ENCODE measurements at regions not wholly inside any gene's neighbourhood (a gene's known extent, or its start where the extent isn't known, plus 50 kb on each side); places are given as distances from the start of the nearest gene placed in this dataset.
"Not testable (repeated sequence)": the region's sequence is repeated elsewhere in the genome, so short reads cannot be mapped to it uniquely, and the experiment has no call there.

DNA sequence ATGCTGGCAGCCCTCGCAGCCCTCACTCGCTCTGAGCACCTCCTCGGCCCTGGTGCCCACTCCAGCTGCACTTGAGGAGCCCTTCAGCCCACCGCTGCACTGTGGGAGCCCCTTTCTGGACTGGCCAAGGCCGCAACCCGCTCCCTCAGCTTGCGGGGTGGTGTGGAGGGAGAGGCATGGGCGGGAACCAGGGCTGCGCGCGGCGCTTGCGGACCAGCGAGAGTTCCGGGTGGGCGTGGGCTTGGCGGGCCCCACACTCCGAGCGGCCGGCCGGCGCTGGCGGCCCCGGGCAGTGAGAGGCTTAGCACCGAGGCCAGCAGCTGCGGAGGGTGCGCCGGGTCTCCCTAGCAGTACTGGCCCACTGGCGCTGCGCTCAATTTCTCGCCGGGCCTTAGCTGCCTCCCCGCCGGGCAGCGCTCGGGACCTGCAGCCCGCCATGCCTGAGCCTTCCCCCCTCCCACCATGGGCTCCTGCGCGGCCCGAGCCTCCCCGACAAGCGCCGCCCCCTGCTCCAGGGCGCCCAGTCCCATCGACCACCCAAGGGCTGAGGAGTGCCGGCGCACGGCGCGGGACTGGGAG, 283.7 kb upstream of the TMEM132C start:
- H3K79me2 ChIP-seq (replicated peaks; ENCODE audit: insufficient read depth); H2AFZ ChIP-seq; H3K27ac Mint-ChIP-seq; H3K4me3 Mint-ChIP-seq; H3K27me3 Mint-ChIP-seq (ENCODE audit: insufficient read depth, low read depth, poor library complexity); H3K4me1 Mint-ChIP-seq; ATAC-seq; H3F3A ChIP-seq (replicated peaks; ENCODE audit: low read depth); H4K20me1 ChIP-seq (replicated peaks; ENCODE audit: insufficient read depth); H3K4me3 ChIP-seq; H3K27me3 ChIP-seq (ENCODE audit: insufficient read depth); H3K27ac ChIP-seq (ENCODE audit: low read depth); H3K9me2 ChIP-seq (ENCODE audit: insufficient read depth); DNase-seq (ENCODE audit: low spot score); H3K4me2 ChIP-seq; H3K36me3 ChIP-seq (ENCODE audit: insufficient read depth); H3K4me1 ChIP-seq (ENCODE audit: insufficient read depth): not testable (repeated sequence)
- H3K9me3 Mint-ChIP-seq = peaks cover 95% of the 10 kb centered on the region
- H3K36me3 Mint-ChIP-seq (ENCODE audit: low read depth) = peaks cover 60% of the 10 kb centered on the region

DNA sequence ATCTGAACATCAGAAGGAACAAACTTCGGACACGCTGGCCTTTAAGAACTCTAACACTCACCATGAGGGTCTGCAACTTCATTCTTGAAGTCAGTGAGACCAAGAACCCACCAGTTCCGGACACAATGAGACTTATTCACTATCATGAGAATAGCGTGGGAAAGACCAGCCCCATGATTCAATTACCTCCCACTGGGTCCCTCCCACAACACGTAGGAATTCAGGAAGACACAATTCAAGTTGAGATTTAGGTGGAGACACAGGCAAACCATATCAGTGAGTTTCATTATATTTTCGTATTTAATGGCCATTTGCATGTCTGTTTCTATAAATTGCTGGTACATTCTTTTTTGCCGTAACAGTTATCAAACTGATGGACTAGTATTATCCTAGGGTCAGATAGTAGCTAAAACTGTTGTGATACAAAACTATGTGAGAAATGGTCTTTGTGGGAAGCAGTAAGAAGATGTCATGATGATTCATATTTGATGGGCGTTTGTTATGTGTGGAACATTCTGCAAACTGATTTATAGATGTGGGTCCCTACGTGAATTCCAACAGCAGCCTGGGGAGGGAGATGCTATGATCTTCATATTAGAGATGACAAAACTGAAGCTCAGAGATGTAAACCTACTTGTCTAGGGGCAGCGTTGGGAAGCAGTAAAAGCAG, 282.4 kb upstream of the TMEM132C start:
- Mint-ChIP-seq H3K4me1 (no peaks in the 10 kb centered on the region), H3K36me3 (ENCODE audit: low read depth) (peaks cover 56% of the 10 kb centered on the region), H3K27ac (no peak overlapping the region), H3K9me3 (peaks cover 95% of the 10 kb centered on the region), H3K4me3 (no peak overlapping the region), H3K27me3 (ENCODE audit: insufficient read depth, low read depth, poor library complexity) (peaks cover 6% of the 10 kb centered on the region)
- Histone ChIP-seq H3K9me2 (ENCODE audit: insufficient read depth) (no peaks in the 10 kb centered on the region), H2AFZ (no peak overlapping the region), H3K36me3 (ENCODE audit: insufficient read depth) (no peaks in the 10 kb centered on the region), H3K79me2 (replicated peaks; ENCODE audit: insufficient read depth) (no peaks in the 10 kb centered on the region), H3F3A (replicated peaks; ENCODE audit: low read depth) (no peaks in the 10 kb centered on the region), H3K27ac (ENCODE audit: low read depth) (no peak overlapping the region), H3K4me1 (ENCODE audit: insufficient read depth) (no peaks in the 10 kb centered on the region), H4K20me1 (replicated peaks; ENCODE audit: insufficient read depth) (no peaks in the 10 kb centered on the region), H3K4me3 (no peak overlapping the region), H3K27me3 (ENCODE audit: insufficient read depth) (no peaks in the 10 kb centered on the region), H3K4me2 (no peak overlapping the region)
- TF ChIP-seq NANOG (IDR thresholded peaks at IDR 0.05; ENCODE audit: borderline replicate concordance) (no peak), POLR2AphosphoS5 (IDR thresholded peaks at IDR 0.05; ENCODE audit: low read depth) (no peak), CREB1 (CRISPR knock-in tag; IDR thresholded peaks at IDR 0.05; ENCODE audit: low read depth) (no peak), STAT1 (IDR thresholded peaks at IDR 0.05; ENCODE audit: unreplicated experiment) (no peak), ZNF331 (CRISPR knock-in tag; IDR thresholded peaks at IDR 0.05; ENCODE audit: low read depth) (no peak), EZH2phosphoT487 (IDR thresholded peaks at IDR 0.05; ENCODE audit: unreplicated experiment) (no peak), EZH2 (IDR thresholded peaks at IDR 0.05; ENCODE audit: low read depth, unreplicated experiment) (no peak), JUNB (IDR thresholded peaks at IDR 0.05; ENCODE audit: unreplicated experiment) (no peak)
- TF ChIP-seq, protein P1, sequence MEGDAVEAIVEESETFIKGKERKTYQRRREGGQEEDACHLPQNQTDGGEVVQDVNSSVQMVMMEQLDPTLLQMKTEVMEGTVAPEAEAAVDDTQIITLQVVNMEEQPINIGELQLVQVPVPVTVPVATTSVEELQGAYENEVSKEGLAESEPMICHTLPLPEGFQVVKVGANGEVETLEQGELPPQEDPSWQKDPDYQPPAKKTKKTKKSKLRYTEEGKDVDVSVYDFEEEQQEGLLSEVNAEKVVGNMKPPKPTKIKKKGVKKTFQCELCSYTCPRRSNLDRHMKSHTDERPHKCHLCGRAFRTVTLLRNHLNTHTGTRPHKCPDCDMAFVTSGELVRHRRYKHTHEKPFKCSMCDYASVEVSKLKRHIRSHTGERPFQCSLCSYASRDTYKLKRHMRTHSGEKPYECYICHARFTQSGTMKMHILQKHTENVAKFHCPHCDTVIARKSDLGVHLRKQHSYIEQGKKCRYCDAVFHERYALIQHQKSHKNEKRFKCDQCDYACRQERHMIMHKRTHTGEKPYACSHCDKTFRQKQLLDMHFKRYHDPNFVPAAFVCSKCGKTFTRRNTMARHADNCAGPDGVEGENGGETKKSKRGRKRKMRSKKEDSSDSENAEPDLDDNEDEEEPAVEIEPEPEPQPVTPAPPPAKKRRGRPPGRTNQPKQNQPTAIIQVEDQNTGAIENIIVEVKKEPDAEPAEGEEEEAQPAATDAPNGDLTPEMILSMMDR (conservative IDR thresholded peaks at IDR 0.05; ENCODE audit: low read depth in 2 of 2) = no peak
- ATAC-seq (no peak), DNase-seq (ENCODE audit: low spot score) (no peak)
